ENCODE measurements at regions not wholly inside any gene's neighbourhood (a gene's known extent, or its start where the extent isn't known, plus 50 kb on each side); places are given as distances from the start of the nearest gene placed in this dataset.

GRCh38 chr16:64234200-64234599 is 887.7 kb downstream of the CDH11 start:
- POLR2A ChIA-PET = no interaction called here
- Mint-ChIP-seq H3K27ac (no peak overlapping the region), H3K4me3 (no peak overlapping the region), H3K36me3 (ENCODE audit: low read depth) (no peaks in the 10 kb centered on the region), H3K4me1 (no peaks in the 10 kb centered on the region), H3K9me3 (peaks cover 7% of the 10 kb centered on the region), H3K27me3 (no peaks in the 10 kb centered on the region)
- CTCF ChIA-PET = no interaction called here
- no peak for DNase-seq

GRCh38 chr16:64225696-64226095 is 896.2 kb downstream of the CDH11 start:
- ChIA-PET POLR2A (no interaction called here), CTCF (no interaction called here)
- no peak overlapping the region for H3K27ac Mint-ChIP-seq
- H3K4me1 Mint-ChIP-seq = no peaks in the 10 kb centered on the region
- peaks cover 18% of the 10 kb centered on the region for H3K9me3 Mint-ChIP-seq
- no peaks in the 10 kb centered on the region for H3K27me3 Mint-ChIP-seq
- no peak overlapping the region for H3K4me3 Mint-ChIP-seq
- no peak for DNase-seq
- no peaks in the 10 kb centered on the region for H3K36me3 Mint-ChIP-seq (ENCODE audit: low read depth)

- H3K4me3 Mint-ChIP-seq = no peak overlapping the region
- no peaks in the 10 kb centered on the region for H3K27me3 Mint-ChIP-seq
- peaks cover 18% of the 10 kb centered on the region for H3K9me3 Mint-ChIP-seq
- no peak overlapping the region for H3K27ac Mint-ChIP-seq
- no peak for DNase-seq
- H3K4me1 Mint-ChIP-seq = no peaks in the 10 kb centered on the region
- ChIA-PET CTCF (no interaction called here), POLR2A (no interaction called here)
- no peaks in the 10 kb centered on the region for H3K36me3 Mint-ChIP-seq (ENCODE audit: low read depth)
Observed at GRCh38 chr16:64225036-64225435, 896.8 kb downstream of the CDH11 start.

GRCh38 chr16:64217789-64218535 is 903.9 kb downstream of the CDH11 start:
- DNase-seq = no peak
- Mint-ChIP-seq H3K4me3 (no peak overlapping the region), H3K27me3 (no peaks in the 10 kb centered on the region), H3K36me3 (ENCODE audit: low read depth) (no peaks in the 10 kb centered on the region), H3K9me3 (no peaks in the 10 kb centered on the region), H3K4me1 (no peaks in the 10 kb centered on the region), H3K27ac (no peak overlapping the region)
- POLR2A ChIA-PET = no interaction called here
- CTCF ChIA-PET = interaction anchor here (0.6 kb wide), 1 partner anchor 14 kb away, joined by 5 read pairs; no protein-coding TSS in a partner anchor

GRCh38 chr16:64215730-64216129 is 906.1 kb downstream of the CDH11 start:
- Mint-ChIP-seq H3K4me3 (no peak overlapping the region), H3K27ac (no peak overlapping the region), H3K27me3 (no peaks in the 10 kb centered on the region), H3K36me3 (ENCODE audit: low read depth) (no peaks in the 10 kb centered on the region), H3K9me3 (peaks cover 8% of the 10 kb centered on the region), H3K4me1 (no peaks in the 10 kb centered on the region)
- ChIA-PET CTCF (no interaction called here), POLR2A (no interaction called here)
- no peak for DNase-seq

DNA sequence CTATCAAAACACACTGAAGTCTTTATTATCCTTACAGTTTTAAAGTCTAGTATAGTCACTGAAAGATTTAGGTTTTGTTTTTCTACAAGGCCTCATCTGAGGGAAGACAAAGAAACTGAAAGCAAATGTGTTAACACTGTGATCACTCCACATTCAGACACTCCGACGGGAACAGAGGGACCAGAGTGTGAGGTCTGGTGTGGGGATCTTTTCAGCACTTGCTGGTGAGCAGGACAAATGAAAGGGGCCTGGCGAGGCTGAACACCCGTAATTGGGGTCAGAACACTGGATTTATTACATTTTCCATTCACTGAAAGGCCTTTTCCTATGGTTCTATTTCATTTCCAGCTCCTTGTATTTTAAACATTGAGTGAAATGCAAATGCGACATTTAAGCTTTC is 910.5 kb downstream of the CDH11 start:
- ChIA-PET CTCF (no interaction called here), POLR2A (no interaction called here)
- H3K4me1 Mint-ChIP-seq = no peaks in the 10 kb centered on the region
- no peak for DNase-seq
- no peak overlapping the region for H3K27ac Mint-ChIP-seq
- H3K4me3 Mint-ChIP-seq = no peak overlapping the region
- no peaks in the 10 kb centered on the region for H3K36me3 Mint-ChIP-seq (ENCODE audit: low read depth)
- H3K9me3 Mint-ChIP-seq = peaks cover 8% of the 10 kb centered on the region
- H3K27me3 Mint-ChIP-seq = no peaks in the 10 kb centered on the region

DNA sequence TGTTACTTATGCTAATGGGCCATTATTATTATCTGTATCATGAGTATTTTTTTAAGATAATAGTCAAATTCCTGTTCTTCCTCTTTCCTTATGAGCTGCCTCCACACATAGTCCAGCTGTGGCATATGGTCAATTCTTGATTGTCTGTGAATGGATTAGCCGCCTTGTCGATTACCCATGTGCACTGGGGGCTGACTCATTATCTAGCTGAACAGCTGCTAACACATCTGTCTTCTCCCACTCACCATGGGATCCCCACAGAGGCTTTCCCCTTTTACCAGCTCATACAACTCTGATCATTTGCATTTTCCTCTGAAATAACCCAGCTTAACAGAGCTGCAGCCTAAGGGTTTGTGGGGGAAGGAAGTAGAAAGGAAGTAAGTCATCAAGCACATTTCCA is 915.0 kb downstream of the CDH11 start:
- Mint-ChIP-seq H3K4me3 (no peak overlapping the region), H3K27ac (no peak overlapping the region), H3K27me3 (no peaks in the 10 kb centered on the region), H3K36me3 (ENCODE audit: low read depth) (no peaks in the 10 kb centered on the region), H3K4me1 (no peaks in the 10 kb centered on the region), H3K9me3 (peaks cover 5% of the 10 kb centered on the region)
- no peak for DNase-seq
- POLR2A ChIA-PET = no interaction called here
- CTCF ChIA-PET = no interaction called here

DNA sequence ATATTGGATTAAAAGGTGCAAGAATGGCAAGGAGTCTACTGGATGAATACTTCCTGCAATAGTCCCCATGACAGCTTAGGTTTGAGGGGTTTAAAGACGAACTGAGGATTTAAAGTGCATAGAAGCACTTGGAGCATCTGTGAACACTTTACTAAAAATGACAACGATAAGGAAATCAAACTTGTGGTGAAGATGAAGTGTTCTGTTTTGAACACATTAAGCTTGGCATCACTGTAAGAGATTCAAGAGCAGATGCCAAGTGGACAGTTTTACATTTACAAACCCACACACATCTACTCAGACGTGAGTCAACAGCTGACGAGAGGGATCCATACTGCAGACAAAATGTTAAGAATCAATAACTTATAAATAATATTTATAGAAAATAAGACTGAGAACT is 918.7 kb downstream of the CDH11 start:
- ChIA-PET CTCF (interaction anchor here (0.6 kb wide), 1 partner anchor 39 kb away, joined by 3 read pairs; no protein-coding TSS in a partner anchor), POLR2A (no interaction called here)
- Mint-ChIP-seq H3K27ac (no peak overlapping the region), H3K9me3 (no peaks in the 10 kb centered on the region), H3K27me3 (no peaks in the 10 kb centered on the region), H3K36me3 (ENCODE audit: low read depth) (no peaks in the 10 kb centered on the region), H3K4me1 (no peaks in the 10 kb centered on the region), H3K4me3 (no peak overlapping the region)
- DNase-seq = no peak

- no peaks in the 10 kb centered on the region for H3K36me3 Mint-ChIP-seq (ENCODE audit: low read depth)
- H3K4me1 Mint-ChIP-seq = no peaks in the 10 kb centered on the region
- ChIA-PET CTCF (no interaction called here), POLR2A (no interaction called here)
- no peak overlapping the region for H3K27ac Mint-ChIP-seq
- H3K9me3 Mint-ChIP-seq = no peaks in the 10 kb centered on the region
- DNase-seq = no peak
- no peak overlapping the region for H3K4me3 Mint-ChIP-seq
- no peaks in the 10 kb centered on the region for H3K27me3 Mint-ChIP-seq
Observed at GRCh38 chr16:64202571-64202970, 919.3 kb downstream of the CDH11 start.

DNA sequence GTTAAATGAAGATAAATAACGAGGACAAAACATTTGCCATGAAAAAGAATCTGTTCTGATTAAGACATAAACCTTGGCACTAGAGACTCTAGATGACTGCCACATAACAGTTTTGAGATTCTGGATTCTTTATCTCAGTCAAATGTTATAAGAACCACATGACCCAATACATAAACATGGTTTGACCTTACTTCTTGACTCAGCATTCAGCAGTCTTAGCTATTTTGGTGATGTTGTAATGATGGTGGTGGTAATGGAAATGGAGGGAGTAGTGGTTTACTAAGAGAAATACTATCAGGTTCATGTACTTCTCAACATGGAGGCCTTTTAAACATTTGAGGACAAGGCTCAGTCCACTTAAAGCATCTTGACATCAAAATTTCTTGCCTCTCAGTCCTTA is 925.4 kb downstream of the CDH11 start:
- POLR2A ChIA-PET = no interaction called here

DNA sequence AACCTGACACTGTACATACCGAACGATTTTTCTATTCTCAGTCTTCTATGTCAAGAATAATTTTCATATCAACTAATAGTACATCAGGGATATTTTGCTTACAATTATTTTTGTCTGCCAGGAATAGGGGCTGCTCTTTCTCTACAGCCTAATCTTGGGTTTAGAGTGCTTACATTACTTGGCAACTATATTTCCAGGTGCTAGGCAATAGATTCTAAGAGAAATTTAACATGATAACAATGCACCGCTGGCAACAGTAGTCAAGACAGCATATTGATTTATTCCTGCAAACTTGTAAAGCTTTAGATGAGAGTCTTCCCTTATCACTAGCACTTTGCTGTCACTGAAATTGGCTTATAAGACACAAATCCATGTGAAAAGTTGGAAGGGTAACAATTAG is 935.9 kb downstream of the CDH11 start:
- no peaks in the 10 kb centered on the region for H3K27me3 Mint-ChIP-seq
- ChIA-PET CTCF (no interaction called here), POLR2A (no interaction called here)
- H3K36me3 Mint-ChIP-seq (ENCODE audit: low read depth) = no peaks in the 10 kb centered on the region
- H3K4me3 Mint-ChIP-seq = no peak overlapping the region
- no peak overlapping the region for H3K27ac Mint-ChIP-seq
- H3K9me3 Mint-ChIP-seq = peaks cover 10% of the 10 kb centered on the region
- no peaks in the 10 kb centered on the region for H3K4me1 Mint-ChIP-seq
- no peak for DNase-seq

More for the DNA sequence above, 925.4 kb downstream of the CDH11 start:
- CTCF ChIA-PET = no interaction called here
- Mint-ChIP-seq H3K27ac (no peak overlapping the region), H3K9me3 (no peaks in the 10 kb centered on the region), H3K4me3 (no peak overlapping the region), H3K36me3 (ENCODE audit: low read depth) (no peaks in the 10 kb centered on the region), H3K27me3 (no peaks in the 10 kb centered on the region), H3K4me1 (no peaks in the 10 kb centered on the region)
- DNase-seq = no peak

DNA sequence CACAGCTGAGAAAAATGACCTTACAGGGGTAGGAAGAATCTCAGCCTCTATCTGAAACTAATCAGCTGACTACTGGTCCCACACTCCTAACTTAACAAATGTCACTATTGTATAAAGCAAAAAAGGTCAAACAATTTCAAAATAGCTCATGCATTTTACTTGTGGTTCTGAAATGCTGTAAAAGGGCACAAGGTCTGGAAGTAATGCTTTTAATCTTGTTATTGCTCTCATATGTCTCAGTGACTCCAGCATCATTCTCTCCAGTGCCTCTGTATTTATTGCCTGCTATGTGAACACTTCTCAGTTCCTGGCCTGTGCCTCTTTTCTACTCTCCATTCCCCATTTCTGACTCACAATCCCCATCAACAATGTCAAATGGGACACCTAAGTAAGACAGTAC is 937.7 kb downstream of the CDH11 start:
- no peak overlapping the region for H3K27ac Mint-ChIP-seq
- no peaks in the 10 kb centered on the region for H3K4me1 Mint-ChIP-seq
- H3K4me3 Mint-ChIP-seq = no peak overlapping the region
- H3K9me3 Mint-ChIP-seq = peaks cover 11% of the 10 kb centered on the region
- no peaks in the 10 kb centered on the region for H3K27me3 Mint-ChIP-seq
- no peaks in the 10 kb centered on the region for H3K36me3 Mint-ChIP-seq (ENCODE audit: low read depth)
- DNase-seq = no peak
- ChIA-PET CTCF (no interaction called here), POLR2A (no interaction called here)

DNA sequence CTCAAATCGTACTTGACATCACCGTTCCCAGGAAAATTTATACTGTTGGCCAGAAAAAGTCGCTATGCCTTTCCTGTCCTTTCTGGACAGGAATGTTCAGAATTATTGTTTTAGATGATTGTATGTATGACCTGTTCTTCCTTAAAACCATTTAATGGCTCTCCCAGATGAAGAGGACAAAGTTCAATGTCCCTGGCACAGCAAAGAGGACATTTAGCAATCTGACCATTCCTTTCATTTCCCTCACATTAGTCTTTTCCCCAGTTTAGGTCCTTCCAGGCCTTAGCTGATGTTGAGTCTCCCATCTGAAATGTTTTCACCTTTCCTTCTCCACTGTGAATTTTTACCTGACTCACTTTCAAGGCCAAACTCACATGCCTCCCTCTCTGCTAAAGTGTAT is 938.9 kb downstream of the CDH11 start:
- Mint-ChIP-seq H3K36me3 (ENCODE audit: low read depth) (no peaks in the 10 kb centered on the region), H3K4me3 (no peak overlapping the region), H3K9me3 (peaks cover 12% of the 10 kb centered on the region), H3K27ac (no peak overlapping the region), H3K4me1 (no peaks in the 10 kb centered on the region), H3K27me3 (no peaks in the 10 kb centered on the region)
- CTCF ChIA-PET = no interaction called here
- POLR2A ChIA-PET = no interaction called here
- no peak for DNase-seq

- DNase-seq = no peak
- POLR2A ChIA-PET = no interaction called here
- Mint-ChIP-seq H3K9me3 (peaks cover 18% of the 10 kb centered on the region), H3K36me3 (ENCODE audit: low read depth) (no peaks in the 10 kb centered on the region), H3K27ac (no peak overlapping the region), H3K4me1 (no peaks in the 10 kb centered on the region), H3K4me3 (no peak overlapping the region), H3K27me3 (no peaks in the 10 kb centered on the region)
- CTCF ChIA-PET = no interaction called here
Observed at GRCh38 chr16:64181271-64181925, 940.5 kb downstream of the CDH11 start.
